GM20431 (cell line): ENCODE measurements at regions not wholly inside any gene's neighbourhood (a gene's known extent, or its start where the extent isn't known, plus 50 kb on each side); places are given as distances from the start of the nearest gene placed in this dataset.

Source experiments
- in situ Hi-C: fragments of 300-500 bp; cut with MseI, MboI; formaldehyde crosslinking; loops from one replicate; pipeline ENCODE4 v1.15.0; 2020; ENCODE audit warnings: low sequenced_read_pairs; ENCODE audit not compliant: unreplicated experiment

DNA sequence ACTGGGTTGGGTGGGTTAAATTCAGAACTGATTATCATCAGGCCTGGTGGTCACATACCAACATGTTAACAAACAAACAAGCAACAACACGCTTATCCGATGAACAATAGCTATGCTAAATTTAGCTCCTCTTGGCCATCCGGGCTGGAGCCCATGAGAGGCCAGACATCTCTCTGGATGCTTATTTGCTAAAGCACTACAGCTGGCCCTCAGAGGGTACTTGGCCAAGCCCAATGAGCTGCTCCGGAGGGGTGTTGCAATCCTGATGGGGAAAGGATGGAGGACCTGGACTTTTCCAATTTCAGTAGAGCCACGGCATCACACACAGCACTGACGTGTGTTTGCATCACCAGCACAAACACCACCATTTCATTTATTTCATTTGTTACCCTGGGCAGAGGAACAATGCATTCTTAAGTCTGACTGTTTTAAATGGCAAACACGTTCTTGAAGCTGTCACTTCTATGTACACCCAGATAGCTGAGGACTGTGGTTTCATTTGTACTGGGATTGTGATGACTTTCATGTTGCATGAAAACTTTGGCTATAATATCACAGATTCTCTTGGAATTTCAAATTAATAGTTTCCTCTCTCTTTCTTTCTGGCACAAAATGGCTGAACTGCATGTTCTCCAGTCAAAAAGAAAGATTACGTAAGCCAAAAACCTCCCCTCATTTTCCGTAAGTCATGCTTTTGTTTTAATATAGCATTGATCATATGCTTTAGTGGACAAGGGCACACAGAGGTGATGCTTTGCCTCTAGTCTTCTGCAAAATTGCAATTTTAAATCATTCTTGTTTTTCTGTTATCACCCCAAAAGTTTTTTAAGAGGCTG is 359.8 kb upstream of the KAZN start:
- in situ Hi-C loops = no loop called here

DNA sequence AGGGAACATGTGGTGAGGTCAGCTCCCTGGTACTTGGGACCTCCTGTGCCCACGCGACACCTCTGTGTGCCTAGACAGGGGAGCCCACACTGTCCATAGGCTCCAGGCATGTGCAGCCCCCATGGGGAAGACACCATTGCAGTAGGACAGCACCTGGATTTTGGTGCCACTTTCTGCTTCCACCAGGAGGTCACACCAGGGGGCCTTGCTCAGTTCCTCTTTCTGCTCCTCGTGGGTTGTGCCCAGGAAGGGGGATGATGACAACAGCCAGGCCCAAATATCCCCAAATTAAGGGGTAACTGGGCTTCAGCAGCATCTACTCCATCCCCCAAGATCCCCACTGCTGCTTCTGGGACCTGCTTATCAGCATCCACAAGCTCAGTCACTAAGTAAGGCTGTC is 358.2 kb upstream of the KAZN start:
- in situ Hi-C loops = no loop called here

DNA sequence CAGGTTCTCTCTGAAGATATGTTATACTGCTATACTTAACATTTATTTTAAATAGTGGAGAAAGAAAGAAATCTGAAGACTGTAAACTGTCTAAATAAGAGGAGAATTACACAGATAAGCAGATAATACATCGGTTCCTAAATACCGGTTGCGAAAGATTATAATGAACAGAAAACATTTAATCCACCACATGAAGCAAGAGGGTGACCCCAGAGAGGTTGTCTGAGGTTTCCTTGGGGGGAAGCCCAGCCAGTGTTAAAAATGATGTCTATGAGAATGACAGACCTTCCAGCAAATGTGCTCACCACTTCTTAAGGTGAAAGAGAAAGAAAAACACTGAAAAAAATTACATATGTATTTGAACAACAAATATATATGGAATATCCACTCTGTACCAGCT is 356.4 kb upstream of the KAZN start:
- in situ Hi-C loops = no loop called here

DNA sequence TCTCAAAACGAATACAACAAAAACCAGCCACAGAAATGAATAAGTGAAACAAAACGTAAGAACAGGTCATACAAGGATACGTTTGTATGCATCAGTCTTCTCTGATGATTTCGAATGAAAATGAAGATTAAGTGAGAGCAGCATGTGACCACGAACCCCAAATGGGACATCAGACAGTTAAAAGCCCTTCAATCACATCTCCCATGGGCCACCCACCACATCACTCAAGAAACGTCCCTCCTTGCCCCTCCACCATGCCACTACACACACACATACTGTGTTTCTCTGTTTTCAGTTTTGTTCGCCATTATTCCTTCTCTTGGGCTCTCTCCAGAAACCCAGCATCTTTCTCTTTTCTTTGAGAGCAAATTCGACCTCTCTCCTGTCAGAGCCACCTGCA is 355.6 kb upstream of the KAZN start:
- in situ Hi-C loops = no loop called here

DNA sequence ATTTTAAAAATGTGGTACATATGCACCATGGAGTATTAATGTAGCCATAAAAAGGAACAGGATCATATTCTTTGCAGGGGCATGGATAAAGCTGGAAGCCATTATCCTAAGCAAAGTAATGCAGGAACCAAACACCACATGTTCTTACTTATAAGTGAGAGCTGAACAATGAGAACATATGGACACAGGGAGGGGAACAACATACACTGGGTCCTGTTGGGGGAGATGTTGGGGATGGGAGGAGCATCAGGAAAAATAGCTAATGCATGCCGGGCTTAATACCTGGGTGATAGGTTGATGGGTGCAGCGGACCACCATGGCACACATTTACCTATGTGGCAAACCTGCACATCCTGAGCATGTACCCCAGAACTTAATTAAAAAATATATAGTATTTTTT is 352.5 kb upstream of the KAZN start:
- in situ Hi-C loops = no loop called here

DNA sequence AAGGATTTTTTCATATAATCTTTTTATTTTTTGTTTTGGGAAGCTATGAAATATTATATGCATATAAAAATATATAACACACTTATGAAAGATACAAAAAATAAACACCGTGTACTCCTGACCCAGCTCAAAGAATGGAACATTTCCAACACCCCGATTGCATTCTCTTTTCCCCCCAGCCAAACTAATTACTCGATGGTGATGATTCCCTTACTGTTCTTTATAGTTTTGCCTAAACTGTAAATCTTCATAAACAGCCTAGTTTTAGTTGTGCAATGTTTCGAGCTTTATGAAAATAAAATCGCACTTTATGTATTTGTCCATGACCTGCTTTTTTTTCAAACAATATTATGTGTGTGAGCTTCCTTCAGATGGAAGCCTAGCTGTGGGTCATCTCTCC is 352.0 kb upstream of the KAZN start:
- in situ Hi-C loops = no loop called here

DNA sequence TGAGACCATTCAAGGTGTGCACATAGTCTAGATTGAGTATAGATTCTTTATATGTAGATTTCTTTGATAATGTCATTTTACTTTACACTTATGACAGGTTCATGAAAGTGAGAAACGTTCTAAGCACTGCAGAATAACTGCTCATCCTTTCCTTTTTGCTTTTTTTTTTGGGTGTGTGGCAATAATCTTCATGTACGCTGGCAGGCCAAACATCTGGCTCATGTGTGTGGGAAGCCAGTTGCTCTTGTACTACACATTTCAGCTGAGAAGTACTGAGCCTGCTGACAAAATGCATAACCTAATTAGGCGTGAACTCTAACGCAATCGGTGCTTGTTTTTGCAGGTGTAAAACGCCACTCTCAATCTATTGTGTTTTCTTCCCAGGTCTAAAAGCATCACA is 350.8 kb upstream of the KAZN start:
- in situ Hi-C loops = no loop called here

DNA sequence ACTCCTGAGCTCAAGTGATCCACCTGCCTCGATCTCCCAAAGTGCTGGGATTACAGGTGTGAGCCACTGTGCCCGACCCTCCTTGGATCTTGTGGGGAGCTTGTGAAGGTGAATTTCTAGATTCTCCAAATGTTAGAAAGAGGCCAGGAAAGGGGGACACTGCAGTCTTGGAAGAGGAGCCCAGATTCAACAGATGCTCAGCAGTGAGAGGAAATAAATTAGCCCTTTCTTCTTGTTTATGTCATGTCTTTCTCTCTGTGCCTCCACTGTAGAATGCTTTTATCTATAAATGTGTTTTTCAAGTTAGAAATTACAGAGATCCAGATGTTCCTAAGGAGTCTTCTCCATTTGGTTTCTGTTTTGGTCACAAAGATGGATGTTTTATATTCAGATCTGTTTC is 346.6 kb upstream of the KAZN start:
- in situ Hi-C loops = no loop called here

DNA sequence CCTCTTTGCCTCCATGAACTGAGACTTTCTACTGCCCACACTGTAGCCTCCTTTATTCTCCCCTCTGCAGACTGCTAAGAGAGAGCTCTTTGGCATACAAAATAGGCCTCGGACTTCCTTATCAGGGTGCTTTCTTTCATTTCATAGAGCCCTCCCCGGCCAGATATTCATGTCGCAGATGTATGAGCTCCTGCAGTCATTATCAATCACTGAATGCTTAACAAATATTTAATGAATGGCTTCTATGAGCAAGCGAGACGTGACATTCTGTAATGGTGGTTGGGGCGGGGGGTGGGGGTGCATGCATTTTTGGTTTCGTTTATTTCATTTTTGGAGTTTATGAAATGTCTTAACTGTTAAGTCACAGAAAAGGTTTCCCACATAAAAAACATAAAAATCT is 344.8 kb upstream of the KAZN start:
- in situ Hi-C loops = no loop called here

DNA sequence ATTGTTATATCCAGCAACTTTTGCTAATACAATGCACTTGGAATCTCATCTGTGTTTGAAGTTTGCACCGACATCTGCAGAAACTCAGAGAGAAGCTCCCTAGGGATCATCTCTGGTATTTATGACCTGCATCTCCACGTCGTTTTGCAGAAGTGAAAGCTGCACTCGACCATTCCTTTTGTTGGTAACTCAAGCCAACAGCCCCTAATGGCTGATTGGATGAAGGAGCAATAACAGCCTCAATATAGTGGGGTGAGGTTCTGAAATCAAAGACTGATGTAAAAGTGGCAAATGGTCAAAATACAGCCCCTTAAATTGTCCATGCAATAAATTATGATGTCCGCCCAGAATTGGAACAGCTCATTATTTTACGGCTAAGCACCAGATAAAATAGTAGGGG is 344.2 kb upstream of the KAZN start:
- in situ Hi-C loops = no loop called here

DNA sequence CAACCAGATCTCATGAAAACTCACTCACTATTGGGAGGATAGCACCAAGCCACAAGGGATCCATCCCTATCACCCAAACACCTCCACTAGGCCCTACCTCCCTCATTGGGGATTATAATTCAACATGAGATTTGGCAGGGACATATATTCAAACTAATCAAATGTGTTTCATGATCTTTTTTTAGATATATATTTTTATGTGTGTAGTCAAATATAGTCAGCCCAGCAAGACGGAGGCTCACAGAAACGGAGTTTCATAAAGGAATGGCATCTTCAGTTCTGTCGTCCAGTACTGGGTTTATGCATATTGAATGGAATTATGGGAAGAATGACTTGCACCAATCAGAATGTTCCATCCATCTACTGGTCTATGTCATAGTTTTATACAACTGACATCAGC is 343.3 kb upstream of the KAZN start:
- in situ Hi-C loops = no loop called here

DNA sequence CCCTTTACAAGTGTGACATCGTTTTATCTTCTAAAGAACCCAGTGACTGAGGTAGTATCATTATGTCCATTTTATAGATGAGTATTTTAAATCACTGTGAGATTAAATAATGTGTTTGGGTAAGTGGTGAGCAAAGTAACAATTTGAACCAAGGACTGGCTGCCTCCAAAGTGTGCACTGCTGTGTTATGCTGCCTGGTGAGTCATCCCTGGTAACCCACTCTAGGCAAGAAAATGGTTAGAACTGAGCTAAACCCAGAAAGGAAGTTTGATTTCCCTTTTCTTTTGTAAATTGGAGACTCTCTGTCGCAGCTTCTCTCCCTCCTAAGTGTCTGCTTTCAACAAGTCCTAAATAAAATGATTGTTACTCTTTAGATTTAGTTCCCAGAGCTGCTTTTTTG is 342.8 kb upstream of the KAZN start:
- in situ Hi-C loops = no loop called here

DNA sequence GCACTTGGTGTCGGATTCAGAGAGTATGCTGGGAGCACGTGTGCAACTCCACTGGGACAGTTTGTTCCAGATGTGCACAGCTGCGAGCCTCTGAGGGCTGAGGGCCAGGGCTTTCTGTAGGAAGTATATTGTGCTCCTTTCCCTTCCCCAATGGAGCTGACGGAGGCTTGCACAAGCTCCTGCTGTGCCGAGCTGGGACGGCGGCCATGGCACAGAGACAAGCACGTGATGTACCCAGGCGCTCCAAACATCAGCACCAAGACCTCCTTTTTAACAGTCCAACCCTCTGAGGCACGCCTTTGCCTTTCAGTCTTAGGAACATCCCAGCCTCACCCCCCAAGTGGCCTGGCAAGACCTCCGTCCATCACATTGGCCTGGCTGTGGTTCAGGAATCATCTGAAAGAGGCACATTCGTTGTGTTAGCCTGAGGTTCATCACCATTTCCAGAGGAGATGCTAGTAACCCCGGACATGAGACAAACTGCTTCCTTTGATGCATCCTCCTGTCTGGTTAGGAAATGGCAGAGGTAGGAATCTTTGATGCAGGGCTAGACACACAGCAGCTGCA is 339.2 kb upstream of the KAZN start:
- in situ Hi-C loops = no loop called here

DNA sequence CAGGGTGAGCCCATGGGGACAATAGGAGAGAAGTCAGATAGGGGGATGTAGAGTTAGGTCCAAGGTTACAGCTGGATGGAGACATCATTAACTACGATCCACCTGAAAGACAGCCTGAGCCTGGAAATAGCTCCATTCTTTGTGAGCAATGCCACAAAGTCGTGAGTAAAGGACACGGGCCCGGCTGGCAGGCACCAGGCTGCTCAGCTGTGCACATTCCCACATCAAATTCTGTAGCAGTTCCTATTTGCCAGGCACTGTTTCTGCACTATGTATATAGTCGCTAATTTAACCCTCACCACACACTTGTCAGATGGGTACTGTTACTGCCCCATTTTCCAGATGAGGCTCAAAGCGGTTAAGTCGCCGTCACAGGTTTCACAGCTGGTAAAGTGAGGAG is 338.0 kb upstream of the KAZN start:
- in situ Hi-C loops = no loop called here

DNA sequence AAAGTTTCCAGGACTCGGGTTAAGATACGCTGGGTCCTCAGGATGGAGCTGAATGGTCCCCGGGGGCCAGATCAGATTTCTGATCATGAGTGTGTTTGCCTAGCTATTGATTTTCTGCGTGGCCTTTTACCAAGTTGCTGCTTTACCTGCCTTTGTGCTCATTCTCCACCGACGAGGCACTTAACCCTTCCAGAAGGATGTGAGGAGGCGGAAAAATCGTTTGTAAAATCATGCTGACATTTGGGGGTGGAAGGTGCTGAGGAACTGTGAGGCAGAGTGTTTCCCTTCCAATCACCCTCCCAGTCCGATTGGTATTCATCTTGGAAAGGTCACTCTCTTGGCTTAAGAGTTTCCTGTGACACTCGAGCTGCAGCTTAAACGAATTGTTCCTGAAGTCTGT is 337.1 kb upstream of the KAZN start:
- in situ Hi-C loops = no loop called here

DNA sequence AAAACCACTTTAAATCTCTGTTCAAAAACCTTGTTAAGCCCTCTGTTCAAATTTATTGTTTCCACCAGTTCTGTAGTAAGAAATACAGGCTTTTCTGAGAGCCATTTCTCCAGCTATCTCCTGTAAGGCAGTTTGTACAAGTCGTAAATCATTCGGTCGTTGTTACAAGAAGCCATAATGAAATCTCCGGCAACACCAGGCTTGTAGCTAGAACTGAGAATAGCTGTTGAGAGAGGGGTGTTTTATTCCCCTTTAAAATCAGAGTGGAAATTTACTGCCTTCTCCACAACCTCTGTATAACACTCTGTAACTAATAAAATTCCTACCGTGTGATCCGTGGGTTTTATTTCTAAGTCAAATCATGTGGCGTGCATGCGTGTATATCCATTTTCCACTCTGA is 335.8 kb upstream of the KAZN start:
- in situ Hi-C loops = no loop called here

DNA sequence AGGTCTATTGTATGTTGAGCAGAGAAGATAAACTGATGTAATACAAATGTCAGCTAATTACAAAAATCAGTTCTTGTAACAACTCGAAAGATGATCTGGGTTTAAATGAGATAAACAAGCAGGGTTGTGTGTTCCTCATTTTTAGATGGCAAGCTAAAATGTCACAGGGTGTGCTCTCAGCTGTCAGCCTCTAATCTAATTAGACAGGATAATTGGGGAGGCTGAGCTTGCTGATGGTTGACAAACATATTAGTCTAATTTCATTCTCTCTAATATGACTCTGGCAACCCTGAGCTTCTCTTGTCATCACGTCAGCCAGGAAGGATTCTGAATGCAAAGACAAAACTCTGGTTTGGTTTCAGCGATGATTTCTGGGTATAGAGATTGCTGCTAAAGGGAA is 335.3 kb upstream of the KAZN start:
- in situ Hi-C loops = no loop called here

DNA sequence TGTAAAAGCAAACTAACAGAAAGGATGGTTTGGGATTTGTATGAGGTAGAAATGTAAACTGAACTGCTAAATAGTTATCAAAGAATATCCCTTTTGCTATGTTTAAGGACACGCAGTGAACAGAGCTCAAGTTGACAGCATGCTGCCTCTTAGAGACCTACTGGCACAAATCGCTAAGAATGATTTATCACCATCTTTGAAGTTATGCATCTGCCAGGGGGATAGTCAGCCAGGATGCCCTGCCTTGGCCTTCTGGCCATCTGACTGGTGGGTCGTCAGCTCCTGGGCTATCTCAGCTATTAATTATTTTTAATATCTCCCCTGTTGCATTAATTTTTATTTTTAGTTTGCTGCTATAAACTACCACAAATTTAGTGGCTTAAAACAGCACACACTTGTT is 334.8 kb upstream of the KAZN start:
- in situ Hi-C loops = no loop called here

DNA sequence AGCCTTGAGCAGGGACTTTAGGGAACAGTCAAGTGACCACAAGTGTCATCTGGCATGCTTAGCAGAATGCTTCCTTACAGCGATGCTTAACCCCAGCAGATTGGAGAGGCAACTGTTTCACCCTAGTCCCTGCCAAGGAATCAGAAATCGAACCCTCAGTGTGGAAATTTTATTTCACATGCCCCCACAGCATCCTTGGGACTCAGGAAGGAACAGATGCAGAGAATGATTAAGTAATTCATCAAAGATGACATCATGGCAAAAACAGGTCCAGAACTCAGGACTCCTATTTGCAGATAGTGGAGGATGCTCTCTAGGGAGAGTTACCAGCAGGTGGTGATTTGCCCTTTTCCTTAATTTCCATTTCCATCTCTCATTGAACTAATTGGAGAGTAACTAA is 333.0 kb upstream of the KAZN start:
- in situ Hi-C loops = no loop called here

DNA sequence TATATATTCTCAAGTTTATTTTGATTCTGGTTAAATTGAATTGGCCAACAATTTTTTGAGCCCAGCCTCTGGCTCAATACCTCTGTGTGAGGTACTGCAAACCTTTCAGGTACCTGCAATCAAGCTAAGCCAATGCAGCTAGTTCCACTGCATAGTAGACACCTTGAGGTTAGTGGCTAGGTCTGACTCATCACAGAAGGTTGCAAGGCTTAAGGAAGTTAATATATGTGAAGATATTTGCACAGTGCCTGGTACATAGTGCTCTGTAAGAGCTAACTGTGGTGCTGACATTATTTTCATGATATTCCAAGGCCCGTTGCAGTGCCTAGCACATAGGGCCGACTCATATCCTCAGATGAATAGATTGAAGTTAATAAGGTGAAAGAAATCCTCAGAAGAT is 330.5 kb upstream of the KAZN start:
- in situ Hi-C loops = no loop called here

DNA sequence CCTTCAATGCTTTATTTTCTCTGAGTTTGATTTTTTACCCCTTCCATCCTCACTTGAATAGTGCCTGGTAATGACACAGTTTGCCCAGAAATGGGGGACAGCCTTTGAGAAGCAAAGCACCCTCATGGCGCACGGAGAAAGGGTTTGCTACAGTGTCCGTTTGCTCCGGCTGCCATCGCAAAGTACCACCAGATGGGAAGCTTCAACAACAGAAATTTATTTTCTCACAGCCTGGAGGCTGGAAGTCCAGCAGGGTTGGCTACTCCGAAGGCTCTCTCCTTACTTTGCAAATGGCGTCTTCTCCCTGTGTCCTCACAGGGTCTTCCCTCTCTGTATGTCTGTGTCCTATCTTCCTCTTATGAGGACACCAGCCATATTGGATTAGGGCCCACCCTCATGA is 327.7 kb upstream of the KAZN start:
- in situ Hi-C loops = no loop called here

DNA sequence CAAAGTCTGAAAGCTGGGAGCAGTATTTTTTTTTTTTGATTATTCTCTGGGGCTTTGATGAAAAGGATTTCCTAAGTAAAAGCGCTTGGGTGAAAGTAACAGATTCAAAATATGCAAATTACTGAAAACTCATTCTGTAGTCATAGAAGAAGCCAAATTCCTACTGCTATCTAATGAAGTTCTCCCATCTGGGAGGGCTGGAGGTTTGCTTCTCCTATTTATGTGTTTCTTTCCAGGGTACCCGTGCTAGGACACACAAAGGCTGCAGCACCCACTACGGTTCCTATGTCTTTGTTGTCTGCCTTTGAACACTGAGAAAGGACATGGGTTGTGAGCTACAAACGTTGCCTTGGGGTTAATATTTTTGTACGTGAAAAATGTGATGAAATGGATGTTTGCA is 324.7 kb upstream of the KAZN start:
- in situ Hi-C loops = no loop called here
